ENCODE measurements at regions not wholly inside any gene's neighbourhood (a gene's known extent, or its start where the extent isn't known, plus 50 kb on each side); places are given as distances from the start of the nearest gene placed in this dataset.
A peak's percentile ranks its signal among the peaks of the same experiment; 100 is the strongest.

DNA sequence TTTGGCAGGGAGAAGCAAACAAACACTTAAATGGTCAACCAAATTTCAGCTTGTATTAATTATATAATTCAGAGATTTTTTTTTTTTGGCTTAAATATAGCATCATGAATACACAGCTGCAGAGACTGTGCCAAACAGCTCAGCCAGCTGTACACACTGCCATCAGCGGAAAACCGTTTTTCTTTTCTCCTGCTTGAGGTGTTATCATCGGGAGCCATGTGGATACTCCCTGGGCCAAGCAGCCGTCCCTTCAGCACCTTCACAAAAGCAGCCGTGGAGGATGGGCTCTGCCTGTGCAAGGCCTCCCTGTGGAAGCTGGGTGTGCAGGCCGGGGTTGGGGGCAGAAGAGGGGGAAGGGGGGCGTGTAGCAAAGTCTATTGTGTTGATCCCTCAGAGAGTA lies 85.0 kb downstream of the NUF2 start:
- DNase-seq: peak in 1 of 2 donors; percentile 35
- H3K27me3 ChIP-seq: no peaks in the 10 kb centered on the region
- H3K27ac ChIP-seq: no peak overlapping the region
- no peaks in the 10 kb centered on the region for H3K9me3 ChIP-seq
- H3K4me3 ChIP-seq: no peak overlapping the region
- TF ChIP-seq, protein P1, sequence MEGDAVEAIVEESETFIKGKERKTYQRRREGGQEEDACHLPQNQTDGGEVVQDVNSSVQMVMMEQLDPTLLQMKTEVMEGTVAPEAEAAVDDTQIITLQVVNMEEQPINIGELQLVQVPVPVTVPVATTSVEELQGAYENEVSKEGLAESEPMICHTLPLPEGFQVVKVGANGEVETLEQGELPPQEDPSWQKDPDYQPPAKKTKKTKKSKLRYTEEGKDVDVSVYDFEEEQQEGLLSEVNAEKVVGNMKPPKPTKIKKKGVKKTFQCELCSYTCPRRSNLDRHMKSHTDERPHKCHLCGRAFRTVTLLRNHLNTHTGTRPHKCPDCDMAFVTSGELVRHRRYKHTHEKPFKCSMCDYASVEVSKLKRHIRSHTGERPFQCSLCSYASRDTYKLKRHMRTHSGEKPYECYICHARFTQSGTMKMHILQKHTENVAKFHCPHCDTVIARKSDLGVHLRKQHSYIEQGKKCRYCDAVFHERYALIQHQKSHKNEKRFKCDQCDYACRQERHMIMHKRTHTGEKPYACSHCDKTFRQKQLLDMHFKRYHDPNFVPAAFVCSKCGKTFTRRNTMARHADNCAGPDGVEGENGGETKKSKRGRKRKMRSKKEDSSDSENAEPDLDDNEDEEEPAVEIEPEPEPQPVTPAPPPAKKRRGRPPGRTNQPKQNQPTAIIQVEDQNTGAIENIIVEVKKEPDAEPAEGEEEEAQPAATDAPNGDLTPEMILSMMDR (IDR thresholded peaks at IDR 0.05): no peak
- TF ChIP-seq POLR2AphosphoS5 (IDR thresholded peaks at IDR 0.05): no peak
- TF ChIP-seq POLR2A (IDR thresholded peaks at IDR 0.05): no peak
- TF ChIP-seq EP300 (IDR thresholded peaks at IDR 0.05): no peak
- H3K4me1 ChIP-seq: peaks cover 0 to 6% (median 0%) of the 10 kb centered on the region in 4 donors
- WGBS, 5 donors: 53 to 62% (median 57%) methylated on average over 6 to 7 of the region's 7 CpGs
- no peaks in the 10 kb centered on the region for H3K36me3 ChIP-seq
- intact Hi-C loops (cut with DNase I; ENCODE audit: low total_unique reads): no loop called here

- intact Hi-C loops (cut with DNase I; ENCODE audit: low total_unique reads): no loop called here
- no peak overlapping the region for H3K27ac ChIP-seq
- DNase-seq: no peak
- H3K4me3 ChIP-seq: no peak overlapping the region
- H3K9me3 ChIP-seq: no peaks in the 10 kb centered on the region
- TF ChIP-seq POLR2AphosphoS5 (IDR thresholded peaks at IDR 0.05): no peak
- TF ChIP-seq, protein P1 (IDR thresholded peaks at IDR 0.05): no peak
- no peak for TF ChIP-seq EP300 (IDR thresholded peaks at IDR 0.05)
- no peak for TF ChIP-seq POLR2A (IDR thresholded peaks at IDR 0.05)
- H3K36me3 ChIP-seq: no peaks in the 10 kb centered on the region
- no peaks in the 10 kb centered on the region for H3K27me3 ChIP-seq
- H3K4me1 ChIP-seq: peaks cover 0 to 6% (median 0%) of the 10 kb centered on the region in 4 donors
- WGBS, 5 donors: 93 to 96% (median 94%) methylated on average over 24 of the region's 24 CpGs
Observed at GRCh38 chr1:163408262-163408661, 86.5 kb downstream of the NUF2 start.

DNA sequence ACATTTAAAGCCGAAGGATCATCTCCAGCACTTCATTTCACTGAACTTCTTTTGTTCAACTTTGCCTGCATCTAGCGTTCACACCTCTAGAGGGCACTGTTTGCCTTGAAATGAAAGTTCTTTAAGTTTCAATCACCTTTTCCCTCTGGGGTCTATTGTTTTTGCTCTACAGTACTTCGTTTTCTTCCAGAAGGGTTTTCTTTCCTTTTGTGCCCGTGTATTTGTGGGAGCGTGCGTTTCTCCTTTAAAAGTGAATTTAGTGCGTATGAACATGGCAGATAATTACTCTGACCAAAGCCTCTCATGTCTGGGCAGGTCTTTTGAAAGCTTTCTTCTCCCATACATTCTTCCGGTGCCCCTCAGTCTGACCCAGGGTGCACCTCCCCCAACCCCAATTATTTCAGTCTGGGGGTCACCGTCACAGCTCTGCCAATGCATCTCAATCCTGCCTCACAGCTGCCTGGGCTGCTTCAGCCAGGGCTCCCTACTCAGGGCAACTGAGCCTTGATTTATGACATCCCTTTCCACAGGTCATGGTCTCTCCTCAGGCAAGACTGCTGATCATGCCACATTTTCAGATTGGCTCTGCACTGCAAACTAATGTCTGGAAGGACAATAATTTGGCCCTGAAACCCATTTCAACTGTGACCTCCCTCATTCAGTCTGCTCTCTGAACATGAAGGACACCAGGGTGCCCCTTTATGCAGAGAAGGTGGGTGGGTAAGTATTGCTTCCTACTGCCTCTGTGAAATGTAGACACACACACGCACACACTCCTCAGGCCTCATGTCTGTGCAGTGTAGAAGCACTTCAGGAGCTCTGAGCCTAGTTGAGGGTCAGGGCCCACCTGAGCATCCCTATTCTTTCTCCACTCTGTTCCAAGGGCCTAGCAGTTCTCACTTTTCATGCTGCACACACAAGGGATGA lies 88.6 kb downstream of the NUF2 start:
- no peak overlapping the region for H3K4me3 ChIP-seq
- intact Hi-C loops (cut with DNase I; ENCODE audit: low total_unique reads): loop anchor here (10.0 kb wide), 1 partner anchor 1664 kb away; no protein-coding TSS in a partner anchor

GRCh38 chr1:163412221-163412620 lies 90.5 kb downstream of the NUF2 start:
- no peaks in the 10 kb centered on the region for H3K9me3 ChIP-seq
- no peaks in the 10 kb centered on the region for H3K27me3 ChIP-seq
- no peak for TF ChIP-seq POLR2A (IDR thresholded peaks at IDR 0.05)
- TF ChIP-seq, protein P1 (IDR thresholded peaks at IDR 0.05): no peak
- TF ChIP-seq POLR2AphosphoS5 (IDR thresholded peaks at IDR 0.05): no peak
- TF ChIP-seq EP300 (IDR thresholded peaks at IDR 0.05): no peak
- H3K4me3 ChIP-seq: no peak overlapping the region
- intact Hi-C loops (cut with DNase I; ENCODE audit: low total_unique reads): loop anchor here (10.0 kb wide), 1 partner anchor 1663 kb away; no protein-coding TSS in a partner anchor
- H3K36me3 ChIP-seq: no peaks in the 10 kb centered on the region
- H3K4me1 ChIP-seq: peaks cover 0 to 6% (median 0%) of the 10 kb centered on the region in 4 donors
- no peak for DNase-seq
- no peak overlapping the region for H3K27ac ChIP-seq
- 92 to 100% (median 92%) methylated on average over 1 of the region's 1 CpG for WGBS, 5 donors

More for the DNA sequence above, 88.6 kb downstream of the NUF2 start:
- no peaks in the 10 kb centered on the region for H3K36me3 ChIP-seq
- H3K4me1 ChIP-seq: peaks cover 0 to 6% (median 0%) of the 10 kb centered on the region in 4 donors
- 15 to 19% (median 16%) methylated on average over 10 of the region's 10 CpGs for WGBS, 5 donors
- TF ChIP-seq EP300 (IDR thresholded peaks at IDR 0.05): no peak
- TF ChIP-seq, protein P1 (IDR thresholded peaks at IDR 0.05): peak in 5 of 7 experiments; percentile 47 to 66 (median 59)
- H3K9me3 ChIP-seq: no peaks in the 10 kb centered on the region
- H3K27me3 ChIP-seq: no peaks in the 10 kb centered on the region
- no peak overlapping the region for H3K27ac ChIP-seq
- peak; percentile 44 to 82 for DNase-seq
